HUES6 (cell line): ENCODE measurements at regions not wholly inside any gene's neighbourhood (a gene's known extent, or its start where the extent isn't known, plus 50 kb on each side); places are given as distances from the start of the nearest gene placed in this dataset.
A peak's percentile ranks its signal among the peaks of the same experiment; 100 is the strongest.
"Not testable (repeated sequence)": the region's sequence is repeated elsewhere in the genome, so short reads cannot be mapped to it uniquely, and the experiment has no call there.

ENCODE experiments used
- H3K27ac ChIP-seq: 2 replicates; pipeline ENCODE4 v1.7.0; 2013; ENCODE audit warnings: low read depth, mild to moderate bottlenecking, low read length, inconsistent platforms
- H3K27me3 ChIP-seq: 2 replicates; pipeline ENCODE4 v1.6.1; 2013; ENCODE audit warnings: low read length; ENCODE audit not compliant: control insufficient read depth, insufficient read depth
- H3K36me3 ChIP-seq: 2 replicates; pipeline ENCODE4 v1.6.1; 2013; ENCODE audit warnings: low read length; ENCODE audit not compliant: control insufficient read depth, insufficient read depth
- H3K4me1 ChIP-seq: 2 replicates; pipeline ENCODE4 v1.6.1; 2013; ENCODE audit warnings: low read length; ENCODE audit not compliant: control insufficient read depth, insufficient read depth
- H3K4me3 ChIP-seq: 2 replicates; pipeline ENCODE4 v1.5.1; 2013; ENCODE audit warnings: low read depth, low read length
- H3K9ac ChIP-seq: one replicate; pipeline ENCODE4 v1.6.1; 2013; ENCODE audit warnings: mild to moderate bottlenecking, low read length
- H3K9me3 ChIP-seq: 2 replicates; pipeline ENCODE4 v1.6.1; 2013; ENCODE audit warnings: low read depth, low read length; ENCODE audit not compliant: control insufficient read depth, insufficient read depth

DNA sequence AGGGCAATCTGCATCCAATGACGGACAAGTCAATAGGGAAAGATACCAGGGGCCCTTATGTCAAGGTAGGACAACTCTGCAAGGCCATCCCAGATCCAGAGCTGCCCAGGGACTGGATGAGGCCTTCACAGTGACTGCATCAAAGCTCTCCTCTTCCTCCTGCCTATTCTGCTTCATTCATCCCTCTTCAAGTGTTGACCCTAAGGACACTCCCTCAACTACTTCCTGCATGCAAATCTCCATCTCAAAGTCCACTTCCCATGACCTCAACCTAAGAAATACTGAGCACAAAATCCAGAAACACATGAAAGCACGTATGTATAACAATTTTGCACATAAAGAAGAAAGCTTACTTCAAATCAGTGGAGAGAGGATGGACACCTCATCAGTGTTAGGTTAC, 182.3 kb downstream of the AVL9 start:
- Histone ChIP-seq H3K9ac (no peak overlapping the region), H3K27me3 (no peaks in the 10 kb centered on the region), H3K9me3 (peaks cover 14% of the 10 kb centered on the region), H3K27ac (no peak overlapping the region), H3K36me3 (peaks cover 8% of the 10 kb centered on the region; the same call in 1 of the 2 replicates), H3K4me3 (no peak overlapping the region), H3K4me1 (peaks cover 16% of the 10 kb centered on the region; the same call in 1 of the 2 replicates)

DNA sequence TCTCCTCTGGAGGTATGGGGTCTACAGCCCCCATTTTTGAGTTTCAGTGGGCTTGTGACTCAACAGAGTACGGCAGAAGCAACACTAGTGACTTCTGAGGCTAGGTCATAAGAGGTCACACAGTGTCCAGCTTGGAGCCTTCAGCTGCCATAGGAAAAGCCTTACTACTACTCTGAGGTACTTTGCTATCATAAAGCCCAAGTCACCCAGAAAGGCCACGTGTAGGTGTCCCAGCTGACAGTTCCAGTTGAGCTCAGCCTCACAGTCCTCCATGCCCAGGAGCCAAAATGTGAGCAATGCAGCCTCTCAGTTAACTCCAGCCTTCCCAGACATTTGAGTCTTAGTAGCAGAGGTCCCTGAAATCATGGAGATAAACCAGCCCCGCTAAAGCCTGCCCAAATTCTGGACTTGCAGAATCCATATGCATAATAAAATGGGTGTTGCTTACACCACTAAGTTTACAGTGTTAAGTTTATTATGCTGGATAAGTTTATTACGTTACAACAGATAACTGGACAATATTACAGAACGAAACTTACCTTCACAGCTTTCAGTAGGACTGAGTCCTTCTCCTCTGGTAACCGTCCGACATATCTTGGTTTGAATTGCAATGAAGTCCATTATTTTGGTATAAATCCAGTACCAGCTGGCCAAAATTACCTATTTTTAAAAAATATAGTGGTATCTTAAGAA, 181.1 kb downstream of the AVL9 start:
- peaks cover 14% of the 10 kb centered on the region for H3K9me3 ChIP-seq
- peaks cover 8% of the 10 kb centered on the region; the same call in 1 of the 2 replicates for H3K36me3 ChIP-seq
- H3K4me3 ChIP-seq = no peak overlapping the region
- H3K9ac ChIP-seq = no peak overlapping the region
- no peak overlapping the region for H3K27ac ChIP-seq
- H3K27me3 ChIP-seq = no peaks in the 10 kb centered on the region
- peaks cover 14% of the 10 kb centered on the region; the same call in 1 of the 2 replicates for H3K4me1 ChIP-seq

DNA sequence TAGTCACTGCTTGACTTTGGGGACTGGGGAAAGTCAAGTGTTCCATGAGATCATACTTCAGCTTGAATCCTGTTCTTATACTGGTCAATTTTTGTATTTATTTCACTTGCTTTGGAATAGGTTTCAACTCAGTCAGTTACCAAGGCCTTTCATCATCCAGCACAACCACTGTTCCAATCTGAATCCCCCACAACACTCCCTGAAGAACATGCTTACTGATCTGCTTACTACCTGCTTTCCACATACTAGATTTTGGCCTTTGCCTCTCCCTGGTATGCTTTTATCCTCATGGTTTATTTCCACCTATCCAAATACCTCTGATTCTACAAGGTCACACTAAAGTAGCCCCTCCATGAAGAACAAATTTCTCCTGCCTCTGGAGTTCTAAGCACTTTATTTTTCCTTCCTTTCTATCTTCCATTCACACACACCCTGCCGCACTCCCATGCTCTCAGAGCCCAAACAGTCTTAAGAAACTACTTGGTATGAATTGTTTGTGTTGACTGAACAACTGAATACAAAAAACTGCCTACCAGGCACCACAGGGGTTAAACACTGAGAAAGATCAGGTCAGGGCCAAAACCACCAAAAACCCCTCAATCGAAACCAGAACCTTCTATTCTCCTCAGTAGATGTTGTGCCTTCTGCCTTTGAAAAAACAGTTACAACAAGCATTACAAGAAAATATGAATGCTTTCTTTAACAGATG, 178.1 kb downstream of the AVL9 start:
- Histone ChIP-seq H3K9ac (no peak overlapping the region), H3K27ac (no peak overlapping the region), H3K27me3 (no peaks in the 10 kb centered on the region), H3K4me3 (no peak overlapping the region), H3K4me1 (peaks cover 15% of the 10 kb centered on the region), H3K9me3 (peaks cover 14% of the 10 kb centered on the region), H3K36me3 (peaks cover 8% of the 10 kb centered on the region; the same call in 1 of the 2 replicates)

DNA sequence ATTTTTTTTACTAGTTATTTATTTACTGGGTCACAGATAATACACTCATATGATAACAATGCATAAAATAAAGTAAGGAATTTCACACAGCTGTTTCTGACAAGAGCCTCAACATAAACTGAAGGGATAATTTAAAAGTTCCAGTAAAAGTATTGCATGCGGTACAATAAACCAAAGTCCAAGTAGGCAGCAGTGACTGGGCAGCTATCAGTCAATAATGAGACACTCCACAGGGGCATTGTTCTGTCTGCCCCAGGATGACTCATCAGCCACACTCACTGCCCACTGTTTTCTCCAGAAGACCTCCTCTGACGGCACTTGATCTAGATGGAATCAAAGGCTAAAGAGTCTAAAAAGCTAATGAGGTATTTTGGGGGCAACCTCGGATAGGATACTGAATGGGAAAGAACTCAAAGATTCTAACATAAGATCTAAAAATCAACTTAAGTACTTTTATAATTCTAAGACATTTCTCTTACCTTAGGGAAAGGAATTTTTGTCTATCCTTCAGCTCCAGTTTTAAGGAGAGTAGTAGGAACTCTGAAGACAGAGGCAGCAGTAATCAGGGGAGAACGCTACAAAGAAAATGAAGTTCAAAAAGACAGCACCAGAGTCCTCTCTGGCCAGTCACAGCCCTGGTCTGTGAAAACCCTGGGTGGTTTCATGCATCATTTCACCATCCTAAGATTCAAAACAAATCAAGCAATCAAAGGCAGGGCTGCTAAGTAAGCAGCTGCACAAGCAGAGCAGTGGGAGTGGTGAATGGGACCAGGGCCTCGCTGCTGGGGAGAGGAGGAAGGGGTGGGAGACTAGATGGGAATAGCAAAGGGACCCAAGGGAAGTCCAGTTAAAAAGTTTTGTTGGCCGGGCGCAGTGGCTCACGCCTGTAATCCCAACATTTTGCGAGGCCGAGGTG, 175.1 kb downstream of the AVL9 start:
- H3K4me3 ChIP-seq = no peak overlapping the region; the same call in 1 of the 2 replicates
- H3K4me1 ChIP-seq = peaks cover 15% of the 10 kb centered on the region
- H3K27ac ChIP-seq = peak overlapping the region; percentile 7; the same call in 1 of the 2 replicates
- H3K27me3 ChIP-seq = no peaks in the 10 kb centered on the region
- no peaks in the 10 kb centered on the region for H3K36me3 ChIP-seq
- H3K9me3 ChIP-seq = no peaks in the 10 kb centered on the region
- no peak overlapping the region for H3K9ac ChIP-seq

DNA sequence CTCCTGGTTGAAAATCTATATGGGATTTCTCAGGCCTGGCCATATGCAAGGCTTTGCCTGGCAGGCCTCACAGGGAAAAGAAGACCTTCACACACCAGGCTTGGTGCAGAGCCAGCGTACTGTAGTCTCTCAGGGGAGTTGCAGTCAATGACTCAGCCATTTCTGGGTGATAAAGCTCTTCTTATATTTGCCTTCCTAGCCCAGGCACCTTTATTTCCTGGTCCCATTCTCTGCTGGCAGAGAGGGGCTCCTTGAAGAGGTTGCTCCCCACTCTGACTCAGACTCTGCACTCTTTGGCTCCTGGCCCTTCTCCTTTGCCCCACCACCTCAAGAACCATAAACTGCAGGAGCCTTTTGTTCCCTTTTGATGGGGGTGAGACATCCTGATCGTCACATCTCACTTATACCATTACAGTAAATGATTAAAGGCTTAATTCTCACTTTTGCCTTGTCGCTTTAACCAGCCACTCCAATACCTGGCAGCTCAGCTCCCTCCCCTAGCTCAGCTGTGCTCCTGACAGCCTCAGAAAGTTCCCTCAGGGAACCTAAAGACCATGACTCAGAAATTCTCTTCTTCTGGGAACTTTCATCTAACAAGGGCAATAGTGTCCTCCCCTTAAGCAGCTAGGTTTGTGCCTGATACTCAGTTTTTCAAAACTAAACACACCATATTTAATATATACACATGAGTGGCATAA, 174.0 kb downstream of the AVL9 start:
- Histone ChIP-seq H3K27ac (peak overlapping the region; percentile 7; the same call in 1 of the 2 replicates), H3K9ac (peak overlapping the region; percentile 11), H3K4me1 (peaks cover 15% of the 10 kb centered on the region)
- not testable (repeated sequence) for H3K4me3 ChIP-seq, H3K36me3 ChIP-seq, H3K27me3 ChIP-seq, H3K9me3 ChIP-seq

DNA sequence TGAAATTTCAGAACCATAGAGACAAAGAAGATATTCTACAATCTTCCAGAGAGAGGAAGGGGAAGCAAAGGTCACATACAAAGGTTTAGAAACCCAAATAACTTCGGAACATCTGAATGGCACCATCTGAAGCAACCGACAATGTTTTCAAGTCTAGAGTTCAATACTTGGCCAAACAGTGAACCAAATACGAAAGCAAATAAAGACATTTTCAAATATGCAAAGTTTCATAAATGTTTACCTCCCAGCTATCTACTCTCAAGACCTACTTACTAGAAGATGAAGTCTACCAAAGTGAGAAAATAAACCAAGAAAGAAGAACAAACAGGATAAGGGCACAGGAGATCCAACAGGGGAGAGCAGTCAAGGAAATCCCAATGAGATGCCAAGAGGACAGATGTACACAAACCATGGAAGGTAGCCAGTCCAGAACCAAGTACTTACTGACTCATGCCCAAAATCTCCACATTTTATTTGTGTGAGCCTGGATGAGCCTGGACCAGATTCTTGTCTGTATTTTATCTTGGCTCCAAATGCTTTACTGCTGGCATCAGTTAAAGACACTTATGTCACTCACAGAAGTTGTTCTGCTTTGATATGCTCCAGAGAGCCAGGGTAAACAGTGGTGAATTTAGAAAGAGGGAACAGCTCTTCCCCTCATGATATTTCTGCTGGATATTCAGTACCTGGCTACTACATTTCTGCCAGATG, 173.3 kb downstream of the AVL9 start:
- Histone ChIP-seq H3K9ac (peak overlapping the region; percentile 11), H3K4me1 (peaks cover 17% of the 10 kb centered on the region)
- H3K36me3 ChIP-seq, H3K27ac ChIP-seq, H3K9me3 ChIP-seq, H3K4me3 ChIP-seq, H3K27me3 ChIP-seq: not testable (repeated sequence)

DNA sequence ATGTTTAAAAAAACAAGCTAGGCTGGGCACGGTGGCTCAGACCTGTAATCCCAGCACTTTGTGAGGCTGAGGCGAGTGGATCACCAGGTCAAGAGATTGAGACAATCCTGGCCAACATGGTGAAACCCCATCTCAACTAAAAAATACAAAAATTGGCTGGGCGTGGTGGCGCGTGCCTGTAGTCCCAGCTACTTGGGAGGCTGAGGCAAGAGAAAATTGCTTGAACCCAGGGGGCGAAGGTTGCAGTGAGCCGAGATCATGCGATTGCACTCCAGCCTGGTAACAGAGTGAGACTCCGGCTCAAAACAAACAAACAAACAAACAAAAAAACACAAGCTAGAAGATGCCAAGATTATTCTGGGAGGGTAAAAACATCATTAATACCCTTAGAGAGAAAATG, 172.3 kb downstream of the AVL9 start:
- peaks cover 19% of the 10 kb centered on the region for H3K4me1 ChIP-seq
- not testable (repeated sequence) for H3K27ac ChIP-seq, H3K9ac ChIP-seq, H3K4me3 ChIP-seq, H3K27me3 ChIP-seq, H3K9me3 ChIP-seq, H3K36me3 ChIP-seq

DNA sequence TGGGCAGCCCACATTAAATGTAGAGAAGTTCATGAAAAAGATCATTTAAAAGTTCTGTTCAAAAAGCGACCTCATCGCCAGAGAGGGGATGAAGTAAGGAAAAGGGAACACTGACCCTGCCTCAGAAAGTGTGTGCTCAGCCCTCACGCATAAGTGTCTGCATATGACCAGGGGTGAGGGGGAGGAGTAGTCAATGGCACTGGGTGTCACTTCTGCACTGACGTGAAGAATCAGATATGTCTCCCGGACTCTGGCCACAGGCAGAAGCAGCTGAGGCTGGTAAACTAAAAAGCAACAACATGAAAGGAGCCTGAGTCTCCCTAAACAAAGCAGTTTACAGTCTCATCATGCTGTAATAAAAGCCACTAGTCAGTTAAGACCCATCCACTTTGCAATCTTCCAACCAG, 168.5 kb downstream of the AVL9 start:
- H3K27me3 ChIP-seq, H3K36me3 ChIP-seq, H3K9ac ChIP-seq, H3K9me3 ChIP-seq, H3K4me3 ChIP-seq, H3K27ac ChIP-seq, H3K4me1 ChIP-seq: not testable (repeated sequence)

DNA sequence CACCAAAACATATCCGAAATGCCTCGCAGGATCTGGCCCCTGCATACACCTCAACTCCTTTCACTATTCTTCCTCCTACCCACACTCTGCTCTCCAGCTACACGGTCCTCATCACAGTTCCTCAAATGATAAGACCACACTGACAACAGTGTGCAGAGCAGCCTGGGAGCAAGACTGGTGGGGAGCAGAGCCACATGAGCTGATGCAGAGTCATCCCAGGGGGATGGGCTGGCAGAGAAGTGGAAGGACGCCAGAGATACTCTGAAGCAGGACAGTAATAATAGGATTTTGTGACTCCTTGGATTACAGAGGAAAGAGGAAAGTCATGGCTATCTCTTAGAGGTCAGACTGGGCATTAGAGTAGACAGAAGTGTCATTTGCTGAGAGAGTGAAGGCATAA, 167.2 kb downstream of the AVL9 start:
- H3K27ac ChIP-seq, H3K36me3 ChIP-seq, H3K9ac ChIP-seq, H3K4me1 ChIP-seq, H3K27me3 ChIP-seq, H3K9me3 ChIP-seq, H3K4me3 ChIP-seq: not testable (repeated sequence)

DNA sequence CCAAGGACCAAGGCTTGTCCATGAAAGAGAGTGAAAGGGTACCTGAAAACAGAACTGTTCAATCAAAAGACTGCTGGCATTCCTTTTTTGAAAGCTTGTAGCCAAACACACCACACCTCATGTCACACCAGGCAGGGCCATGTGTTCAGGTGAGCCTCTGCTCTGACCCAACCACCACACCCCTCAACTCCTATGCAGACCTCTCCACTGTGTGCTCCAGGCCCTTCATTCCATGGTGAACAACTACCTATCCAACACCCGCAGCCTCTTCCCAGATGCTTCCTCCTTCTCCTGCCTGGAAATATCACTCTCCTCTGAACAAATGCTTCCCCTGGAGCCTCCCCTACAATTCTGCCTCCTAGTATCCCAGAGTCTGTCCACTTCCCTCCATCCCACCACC, 166.6 kb downstream of the AVL9 start:
- Histone ChIP-seq H3K27me3 (no peaks in the 10 kb centered on the region), H3K36me3 (no peaks in the 10 kb centered on the region), H3K4me3 (no peak overlapping the region), H3K9ac (no peak overlapping the region), H3K9me3 (no peaks in the 10 kb centered on the region), H3K4me1 (0 out of 2 replicates have a peak, but pooled peaks cover 4% of the 10 kb centered on the region), H3K27ac (no peak overlapping the region)
